ENCODE measurements at regions not wholly inside any gene's neighbourhood (a gene's known extent, or its start where the extent isn't known, plus 50 kb on each side); places are given as distances from the start of the nearest gene placed in this dataset.

DNA sequence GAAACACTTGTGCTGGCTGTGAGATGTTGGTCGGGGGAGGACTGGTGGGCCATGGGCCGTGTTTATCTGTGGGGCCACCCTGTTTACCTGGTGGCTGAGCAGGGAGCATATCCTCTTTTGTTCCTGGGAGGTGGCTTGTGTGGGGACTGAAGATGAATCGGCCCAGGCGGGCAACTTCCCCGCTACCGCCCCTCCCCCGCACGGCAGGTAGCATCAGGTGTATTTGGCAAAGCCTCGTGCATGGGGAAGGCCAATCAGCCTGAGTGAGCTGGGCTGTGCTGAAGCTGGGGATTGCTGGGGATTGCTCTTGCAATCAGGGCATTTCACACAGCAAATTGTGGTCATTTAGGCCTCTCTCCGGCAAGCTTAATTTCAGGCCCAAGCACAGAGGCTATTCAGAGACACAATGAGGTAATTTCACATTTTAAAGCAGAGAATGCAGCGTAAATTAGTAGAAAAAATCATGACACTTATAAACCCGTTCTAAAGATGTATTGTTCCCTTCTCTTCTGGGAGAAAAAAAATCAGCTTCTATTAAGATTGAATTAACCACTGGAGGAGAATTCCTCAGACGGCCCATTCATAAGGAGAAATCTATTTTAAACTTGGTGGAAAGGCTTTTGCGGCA lies 197.7 kb upstream of the POU3F1 start:
- no peak for DNase-seq

DNA sequence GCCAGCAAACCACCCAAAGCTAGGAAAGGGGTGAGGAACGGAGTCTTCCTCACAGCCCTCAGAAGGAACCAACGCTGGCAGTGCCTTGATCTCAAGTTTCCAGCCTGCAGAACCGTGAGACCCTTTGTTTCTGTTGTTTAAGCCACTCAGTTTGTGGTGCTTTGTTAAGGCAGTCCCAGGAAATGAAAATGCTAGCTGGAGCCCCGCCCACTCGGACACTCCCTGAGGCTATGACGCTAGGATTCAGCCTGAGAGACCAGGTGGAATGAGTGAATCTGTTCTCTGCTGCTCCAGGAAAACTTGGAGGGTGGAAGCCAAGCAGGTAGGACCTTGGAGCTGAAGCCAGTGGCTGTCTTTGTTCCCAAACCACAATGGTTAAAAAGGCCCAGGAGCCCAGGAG lies 196.5 kb upstream of the POU3F1 start:
- DNase-seq = no peak

DNA sequence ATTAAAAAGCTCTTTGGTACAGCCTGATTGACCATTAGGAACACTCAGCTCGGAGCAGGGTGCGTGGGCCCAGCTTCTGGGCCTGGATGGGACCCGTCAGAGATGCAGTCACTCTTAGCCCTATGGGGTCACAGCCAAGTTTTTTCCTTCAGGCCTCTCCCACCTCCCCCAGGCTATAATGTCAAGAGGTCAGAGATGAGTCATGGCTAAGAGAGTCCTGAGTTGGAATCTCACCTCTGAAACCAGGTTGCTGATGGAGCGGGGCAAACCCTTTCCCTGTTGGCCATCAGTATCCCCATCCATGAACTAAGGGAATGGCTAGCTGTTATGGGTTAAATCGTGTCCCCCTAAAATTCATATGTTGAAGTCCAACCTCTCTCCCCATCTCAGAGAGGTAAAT lies 195.9 kb upstream of the POU3F1 start:
- DNase-seq = no peak

DNA sequence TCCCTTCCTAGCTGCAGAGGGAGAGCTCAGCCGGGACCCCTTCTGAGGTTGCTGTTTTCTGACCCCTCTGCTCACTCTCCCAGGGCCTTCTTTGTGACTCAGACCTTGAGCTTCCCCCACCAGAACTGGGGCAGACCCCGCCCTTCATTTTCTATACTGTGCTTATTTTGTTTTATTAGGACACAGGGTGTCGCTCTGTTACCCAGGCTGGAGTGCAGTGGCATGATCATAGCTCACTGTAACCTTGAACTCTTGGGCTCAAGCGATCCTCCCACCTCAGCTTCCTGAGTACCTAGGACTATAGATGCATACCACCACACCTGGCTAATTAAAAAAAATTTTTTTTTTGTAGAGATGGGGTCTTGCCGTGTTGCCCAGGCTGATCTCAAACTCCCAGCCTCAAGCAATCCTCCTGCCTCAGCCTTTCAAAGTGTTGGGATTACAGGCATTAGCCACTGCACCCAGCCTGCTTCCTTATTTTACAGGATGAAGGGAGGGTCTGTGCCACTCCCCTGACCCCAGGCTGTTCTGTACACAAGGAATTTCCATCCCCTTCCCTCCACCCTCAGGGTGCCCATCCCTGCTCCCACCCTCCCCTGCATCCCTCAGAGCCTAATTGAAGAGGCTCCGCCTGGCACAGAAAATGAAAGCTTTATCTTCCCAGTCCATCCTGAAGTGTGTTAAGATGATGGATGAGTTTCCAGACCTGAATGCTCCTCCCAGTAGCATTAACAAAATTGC lies 195.2 kb upstream of the POU3F1 start:
- DNase-seq = no peak

DNA sequence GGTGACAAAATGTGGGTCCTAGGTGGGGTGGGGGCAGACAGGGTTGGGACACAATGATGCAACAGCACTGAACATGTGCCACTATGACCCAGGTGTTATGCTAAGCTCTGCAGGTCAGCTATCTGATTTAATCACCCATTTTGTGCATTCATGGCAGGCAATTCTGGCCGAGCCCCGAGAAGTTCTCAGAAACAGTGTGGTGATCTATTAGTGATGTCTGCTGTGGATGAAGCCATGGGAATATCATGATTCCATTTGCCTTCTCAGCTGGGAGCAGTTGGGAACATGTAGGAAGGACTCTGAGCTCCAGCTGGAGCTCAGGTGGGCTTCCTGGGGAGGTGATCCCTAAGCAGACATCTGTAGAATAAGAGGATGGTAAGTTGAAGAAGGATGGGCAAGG lies 194.0 kb upstream of the POU3F1 start:
- DNase-seq = no peak

DNA sequence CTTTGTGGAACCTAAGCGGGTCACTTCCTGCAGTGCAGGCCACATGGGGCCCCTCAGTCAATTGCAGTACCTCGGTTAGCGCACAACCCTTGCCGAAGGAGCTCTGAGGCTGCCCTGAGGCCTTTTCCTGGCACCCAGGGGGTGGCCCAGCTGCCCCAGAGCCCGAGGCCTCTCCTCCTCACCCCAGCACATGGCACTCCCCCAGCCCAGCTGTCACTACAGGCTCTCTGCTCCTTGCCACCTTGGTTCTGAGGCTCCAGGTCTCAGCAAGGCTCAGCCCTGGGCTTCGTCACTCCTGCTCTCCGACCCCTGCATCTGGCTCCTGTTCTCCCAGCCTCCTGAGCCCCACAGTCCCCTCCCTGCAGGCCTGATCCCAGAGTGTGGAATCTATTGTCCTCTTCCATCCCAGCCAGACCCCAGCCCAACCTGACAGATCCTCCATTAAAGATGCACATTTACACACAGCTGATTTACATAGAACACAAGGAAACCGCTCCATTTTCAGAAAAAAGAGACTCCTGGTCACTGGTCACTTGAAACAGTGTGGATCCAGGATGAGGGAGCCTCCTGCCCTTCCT lies 192.8 kb upstream of the POU3F1 start:
- DNase-seq = no peak

DNA sequence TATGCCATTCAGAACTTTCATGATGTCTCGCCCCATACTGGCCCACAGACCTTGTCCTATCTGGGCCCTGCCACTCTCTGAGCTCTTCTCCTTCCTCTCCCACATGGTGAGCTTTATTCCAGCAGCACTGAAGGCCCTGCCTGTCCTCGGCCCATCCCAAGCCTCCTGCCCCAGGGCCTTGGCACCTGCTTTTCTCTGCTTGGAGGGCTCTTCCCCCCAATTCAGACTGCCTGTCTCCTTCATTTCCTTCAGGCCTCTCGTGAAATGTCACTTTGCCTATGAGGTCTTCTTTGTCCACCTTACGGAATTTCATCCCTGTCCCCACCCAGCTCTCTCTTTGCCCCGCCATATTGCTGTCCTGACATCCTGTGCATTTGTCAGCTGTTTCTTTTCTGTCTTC lies 191.7 kb upstream of the POU3F1 start:
- no peak for DNase-seq

DNA sequence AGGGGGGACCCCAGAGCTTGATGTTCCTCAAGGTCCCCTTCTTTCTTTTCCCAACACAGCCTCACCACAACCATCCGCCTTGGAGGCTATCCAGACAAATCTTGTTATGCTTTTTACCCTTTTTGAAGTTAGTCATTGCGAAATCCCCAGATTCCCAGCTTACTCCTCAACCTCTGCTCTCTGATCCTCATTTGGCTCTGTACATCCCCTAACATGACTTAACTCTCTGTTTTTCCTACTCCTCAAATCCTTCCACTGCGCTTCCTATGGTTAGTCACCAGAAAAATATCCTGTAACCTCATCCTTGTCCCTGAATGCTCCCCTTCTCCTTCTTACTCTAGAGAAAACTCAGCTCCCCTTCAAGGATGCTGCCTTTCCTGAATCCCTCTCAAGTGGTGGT lies 189.1 kb upstream of the POU3F1 start:
- DNase-seq = no peak

DNA sequence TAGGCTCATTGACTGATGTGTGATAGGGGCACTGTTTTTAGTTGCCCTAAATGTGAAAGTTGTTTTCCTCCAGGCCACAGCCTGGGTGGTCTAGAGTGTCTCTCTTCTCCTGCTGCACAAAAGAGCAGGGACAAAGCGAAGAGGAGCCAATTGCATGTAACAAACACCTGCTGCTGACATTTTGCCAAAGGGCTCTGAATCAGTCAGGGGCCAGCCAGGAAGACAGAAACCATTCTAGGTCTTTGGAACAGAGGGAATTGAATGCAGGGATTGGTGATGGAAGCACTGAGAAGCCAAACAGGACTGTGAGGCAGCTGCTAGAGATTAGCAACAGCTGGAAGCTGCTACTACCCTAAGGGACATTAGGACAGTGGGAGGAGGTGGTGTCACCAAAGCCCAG lies 185.3 kb upstream of the POU3F1 start:
- no peak for DNase-seq

DNA sequence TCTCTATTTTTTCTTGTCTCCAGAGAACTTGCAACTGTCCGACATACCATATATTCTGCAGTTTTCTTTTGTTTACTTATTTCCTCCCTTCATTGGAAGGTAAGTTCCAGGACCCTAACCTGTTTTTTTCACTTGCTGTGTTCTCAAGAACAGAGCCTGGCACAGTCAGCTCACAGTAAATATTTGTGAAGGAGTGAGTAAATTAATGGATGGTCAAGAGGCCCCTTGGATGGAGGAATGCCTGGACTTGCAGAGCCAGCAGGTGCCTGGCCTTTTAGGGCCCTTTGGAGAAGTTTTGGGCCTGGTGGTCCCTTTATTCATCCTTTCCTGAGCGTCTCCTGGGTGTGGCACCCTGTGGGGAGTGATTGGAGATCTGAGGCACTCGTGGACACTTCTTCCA lies 182.1 kb upstream of the POU3F1 start:
- no peak for DNase-seq

DNA sequence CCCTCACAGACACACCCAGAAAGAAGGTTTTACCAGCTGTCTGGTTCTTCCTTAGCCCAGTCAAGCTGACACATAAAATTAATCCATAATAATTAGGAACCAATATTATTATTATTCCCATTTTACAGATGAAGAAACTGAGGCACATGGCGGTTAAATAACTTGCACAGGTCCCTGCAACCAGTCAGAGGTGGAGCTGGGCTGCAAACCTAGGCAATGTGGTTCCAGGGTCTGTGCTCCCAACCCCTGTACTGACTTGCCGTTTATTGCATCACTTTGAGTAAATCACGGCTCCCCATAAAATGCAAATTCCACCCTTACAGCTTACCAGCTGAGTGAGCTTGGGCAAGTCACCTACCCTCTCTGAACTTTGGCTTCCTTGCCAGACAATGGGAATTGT lies 179.2 kb upstream of the POU3F1 start:
- no peak for DNase-seq

DNA sequence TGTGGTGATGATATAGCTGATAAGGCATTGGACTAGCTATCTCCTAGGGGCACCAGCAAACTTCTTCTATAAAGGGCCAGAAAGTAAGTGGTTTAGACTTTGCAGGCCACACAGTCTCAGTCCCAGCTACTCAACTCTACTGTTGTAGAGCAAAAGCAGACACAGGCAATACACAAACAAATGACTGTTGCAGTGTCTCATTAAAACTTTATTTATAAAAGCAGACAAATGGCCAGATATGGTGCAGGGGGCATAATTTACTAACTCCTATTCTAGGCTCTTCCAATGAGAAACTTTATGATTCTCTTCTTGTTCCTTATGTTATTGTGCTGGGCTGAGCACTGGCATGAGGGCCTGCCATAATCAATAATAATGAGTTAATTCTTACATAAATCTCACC lies 176.8 kb upstream of the POU3F1 start:
- no peak for DNase-seq

DNA sequence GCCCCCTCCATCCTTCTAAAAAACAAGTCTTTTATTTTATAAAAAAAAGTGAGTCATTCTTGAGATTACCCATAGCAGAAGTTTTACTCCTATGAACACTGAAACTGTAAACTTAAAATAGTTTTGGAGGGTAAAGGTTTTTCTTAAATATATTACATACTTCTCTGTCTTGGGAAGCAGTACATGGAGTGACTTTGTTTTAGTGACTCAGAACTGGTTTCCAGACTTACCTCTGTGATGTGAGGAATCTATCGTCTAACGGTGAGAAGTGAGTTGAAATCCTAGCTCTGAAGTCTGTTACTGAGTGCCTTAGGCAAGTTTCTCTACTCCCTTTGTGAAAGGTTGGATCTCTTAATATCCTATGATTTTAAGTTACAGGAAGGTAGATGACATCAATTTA lies 176.3 kb upstream of the POU3F1 start:
- DNase-seq = no peak

DNA sequence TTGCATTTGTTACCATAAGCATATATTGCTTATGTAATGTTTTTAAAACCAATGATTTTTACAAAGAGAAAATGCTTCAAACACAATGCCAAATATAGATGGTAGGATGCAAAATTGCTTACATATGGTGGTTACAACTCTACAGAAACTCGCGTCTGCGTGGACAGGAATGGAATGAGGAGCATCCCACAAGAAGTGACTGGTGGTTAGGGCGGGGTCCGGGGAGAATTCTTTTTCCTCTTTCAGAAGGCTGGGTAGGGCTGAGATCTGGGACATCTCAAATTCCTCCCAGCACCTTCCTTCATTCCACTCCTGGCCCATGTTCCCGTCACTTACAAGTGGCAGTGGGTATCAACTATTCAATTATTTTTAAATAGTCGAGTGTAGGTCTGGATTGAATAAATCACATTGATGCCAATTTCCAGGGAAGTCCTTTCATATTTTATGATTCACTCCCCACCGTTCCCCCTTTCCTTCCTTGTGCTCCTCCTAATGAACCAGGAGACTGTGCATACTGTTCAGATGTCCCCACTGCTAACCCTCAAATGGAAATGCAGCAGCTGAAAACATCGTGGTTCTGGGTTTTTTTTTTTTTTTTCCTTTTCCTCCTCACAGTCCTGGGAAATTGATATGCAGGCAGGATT lies 174.5 kb upstream of the POU3F1 start:
- no peak for DNase-seq

DNA sequence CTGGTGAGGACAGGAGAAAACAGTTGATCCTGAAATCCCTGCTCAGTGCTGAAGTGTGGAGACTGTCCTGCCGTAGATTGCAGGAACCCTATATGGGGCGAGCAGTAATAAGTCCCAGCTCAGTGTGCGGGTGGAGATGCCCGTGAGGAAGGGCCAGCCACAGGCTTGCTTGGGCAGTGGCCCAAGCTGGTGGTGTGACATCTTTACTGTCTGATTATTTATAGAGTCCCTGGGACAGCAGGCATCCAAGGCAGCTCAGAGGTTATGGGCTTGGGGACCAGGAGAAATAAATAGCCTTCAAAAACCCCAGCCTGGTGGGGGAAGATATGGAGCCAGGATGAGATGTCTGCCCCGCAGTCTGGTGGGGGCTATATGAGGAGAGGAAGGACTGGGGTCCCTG lies 170.7 kb upstream of the POU3F1 start:
- no peak for DNase-seq

DNA sequence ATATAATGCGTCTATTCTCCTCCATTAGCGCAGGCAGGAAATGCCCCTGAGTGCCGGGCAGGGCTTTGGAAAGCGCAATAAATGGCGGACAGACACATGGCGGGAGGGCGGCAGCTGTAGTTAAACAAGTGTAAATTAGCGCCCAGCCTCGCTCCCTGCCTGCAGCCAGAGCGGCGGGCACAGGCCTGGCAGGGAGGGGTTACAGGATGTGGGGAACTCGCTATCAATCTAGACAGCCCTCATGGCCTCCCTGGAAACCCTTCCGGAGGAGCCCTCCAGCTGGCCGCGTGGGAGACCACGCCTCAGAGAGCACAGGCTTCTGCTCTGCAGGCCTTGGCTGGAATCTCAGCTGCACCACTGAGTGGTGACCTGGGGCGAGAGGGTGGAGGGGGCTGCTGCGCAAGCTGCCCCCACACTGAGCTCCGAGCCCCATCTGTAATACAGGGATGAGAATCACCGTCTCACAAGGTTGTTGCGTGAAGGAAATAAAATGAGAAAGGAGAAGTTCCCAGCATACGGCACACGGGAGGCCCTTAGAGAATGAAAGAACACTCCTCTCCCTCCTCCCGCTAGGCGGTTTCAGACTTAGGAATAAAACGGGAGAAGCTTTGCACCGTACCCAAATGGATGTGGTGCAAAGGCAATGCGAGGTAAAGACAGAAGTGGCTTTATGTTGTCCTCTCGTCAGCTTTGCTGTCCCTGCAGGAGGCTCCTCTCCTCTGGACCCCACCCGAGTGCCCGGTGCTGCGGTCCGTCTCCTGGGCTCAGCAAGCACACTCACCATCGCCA lies 167.2 kb upstream of the POU3F1 start:
- DNase-seq = no peak

DNA sequence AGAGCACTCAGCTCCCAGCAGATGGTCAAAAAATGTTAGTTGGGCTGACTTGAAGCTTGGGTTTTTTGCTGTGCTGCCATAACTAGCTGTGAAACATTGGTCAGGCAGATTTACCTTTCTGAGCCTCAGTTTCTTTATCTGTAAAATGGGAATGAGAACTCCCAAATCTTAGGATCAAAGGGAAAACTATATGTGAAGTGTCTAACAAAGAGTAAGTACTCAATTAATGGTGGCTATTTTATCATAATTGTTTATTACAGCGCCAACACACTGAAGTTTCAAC lies 164.2 kb upstream of the POU3F1 start:
- no peak for DNase-seq

DNA sequence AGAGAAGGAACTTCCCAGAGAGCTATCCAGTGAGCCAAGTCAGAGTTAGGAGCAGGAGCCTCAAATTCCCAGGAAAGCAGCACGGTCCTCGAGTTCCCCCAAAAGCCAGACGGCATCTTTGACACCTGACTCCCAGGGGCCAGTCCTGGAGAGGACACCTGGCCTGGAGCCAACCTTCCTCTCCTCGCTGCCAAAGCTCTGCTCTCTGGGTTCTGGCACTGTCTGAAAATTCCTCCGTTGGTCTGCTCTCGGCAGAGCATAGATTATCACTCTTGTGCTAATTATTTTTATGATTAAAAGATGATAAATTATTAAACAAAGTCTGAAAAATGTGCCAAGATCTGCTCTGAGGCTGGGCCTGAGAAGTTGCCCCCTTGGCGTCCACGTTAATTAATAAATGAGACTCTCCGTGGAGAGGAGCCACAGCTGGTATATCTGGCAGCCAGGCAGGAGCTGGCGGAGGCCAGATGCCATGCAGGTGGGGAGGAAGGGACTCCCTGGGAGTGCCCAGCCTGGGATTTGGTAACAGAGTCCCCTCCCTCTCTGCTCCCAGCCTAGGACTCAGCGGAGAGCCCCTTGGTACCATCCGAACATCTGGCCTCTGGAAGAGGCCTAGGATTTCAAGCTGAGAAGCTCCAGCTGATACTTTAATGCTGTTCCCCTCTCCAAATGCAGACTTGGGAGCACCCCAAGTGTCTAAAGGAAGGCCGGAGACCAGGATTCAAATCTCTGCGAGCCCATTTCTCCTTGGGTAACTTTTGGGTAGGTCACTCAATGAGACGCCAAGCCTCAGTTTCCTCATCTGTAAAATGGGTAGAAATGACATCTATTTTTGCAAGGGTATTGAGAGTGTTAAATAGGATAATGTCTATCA lies 163.7 kb upstream of the POU3F1 start:
- no peak for DNase-seq

DNA sequence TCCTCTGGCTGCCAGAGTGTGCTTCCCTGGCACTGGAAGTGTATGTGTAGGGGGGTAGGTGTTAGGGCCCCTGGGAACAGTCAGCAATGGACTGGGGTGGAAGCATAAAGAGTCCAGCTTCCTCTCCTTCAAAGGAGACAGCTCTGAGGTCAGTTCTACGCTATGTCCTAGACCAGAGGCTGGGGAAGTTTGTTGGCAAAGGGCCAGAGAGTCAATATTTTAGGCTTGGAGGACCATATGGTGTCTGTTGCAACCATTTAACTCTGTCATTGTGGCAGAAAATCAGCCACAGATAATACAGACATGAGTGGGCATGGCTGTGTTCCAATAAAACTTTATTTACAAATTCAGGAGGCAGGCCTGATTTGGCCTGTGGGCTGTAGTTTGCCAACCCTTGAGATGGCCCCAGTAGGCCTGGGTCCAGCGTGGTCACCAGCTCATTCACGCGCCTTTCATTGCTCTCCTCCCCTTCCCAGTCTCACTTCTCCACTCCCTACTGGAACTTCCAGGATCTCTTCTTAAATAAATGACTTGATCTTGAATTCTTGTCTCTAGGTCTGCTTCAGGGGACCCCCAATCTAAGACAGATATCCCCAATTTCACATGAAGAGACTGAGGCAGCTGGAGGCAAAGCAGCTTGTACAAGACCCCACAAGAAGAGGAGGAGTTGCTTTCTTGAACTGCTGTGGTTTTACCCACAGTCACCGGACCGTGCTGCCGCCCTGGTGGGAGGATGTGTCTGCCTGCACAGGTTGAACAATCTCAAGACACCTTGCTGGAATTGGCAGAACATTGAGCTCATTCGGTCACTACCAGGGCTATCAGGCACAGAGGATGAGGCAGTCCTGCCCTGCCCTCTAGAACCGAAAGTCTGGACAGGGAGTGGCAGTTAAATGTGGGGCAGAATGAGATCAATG lies 162.4 kb upstream of the POU3F1 start:
- no peak for DNase-seq

DNA sequence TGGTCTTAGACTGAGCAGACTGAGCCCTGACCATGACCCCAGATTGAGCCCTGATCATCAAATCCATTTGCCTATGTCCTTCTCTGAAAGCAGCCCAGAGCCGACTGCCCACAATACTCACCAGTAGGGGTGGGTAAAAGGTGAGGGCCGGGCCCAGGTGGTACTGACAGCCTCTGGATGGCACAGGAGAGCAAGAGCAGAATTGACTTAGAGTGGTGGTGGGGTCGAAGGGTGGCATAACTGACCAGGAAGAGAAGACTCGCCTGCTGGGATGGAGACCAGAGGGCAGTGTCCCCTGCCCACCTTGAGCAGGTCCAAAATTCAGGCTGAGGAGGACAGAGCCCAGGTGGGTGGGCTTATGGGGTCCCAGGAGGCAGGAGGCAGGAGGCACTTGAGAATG lies 161.3 kb upstream of the POU3F1 start:
- no peak for DNase-seq

DNA sequence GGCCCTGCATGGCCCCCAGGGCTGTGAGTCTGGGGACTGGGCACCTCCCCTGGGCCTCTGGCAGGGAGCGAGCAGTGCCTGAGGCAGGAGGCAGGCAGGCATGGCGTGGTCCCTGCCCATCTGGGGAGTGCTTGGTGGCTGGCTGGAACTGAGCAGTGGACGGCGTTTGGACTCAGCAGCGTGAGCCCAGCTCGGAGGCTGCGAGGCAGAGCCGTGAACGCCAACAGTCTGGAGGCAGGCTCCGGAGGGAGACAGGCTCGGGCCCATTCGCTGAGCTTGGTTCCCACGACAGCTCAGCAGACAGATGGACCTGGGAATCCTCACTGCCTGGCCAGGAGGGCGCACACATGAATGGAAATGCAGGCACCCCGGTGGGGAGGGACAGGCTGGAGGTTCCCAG lies 160.7 kb upstream of the POU3F1 start:
- no peak for DNase-seq

DNA sequence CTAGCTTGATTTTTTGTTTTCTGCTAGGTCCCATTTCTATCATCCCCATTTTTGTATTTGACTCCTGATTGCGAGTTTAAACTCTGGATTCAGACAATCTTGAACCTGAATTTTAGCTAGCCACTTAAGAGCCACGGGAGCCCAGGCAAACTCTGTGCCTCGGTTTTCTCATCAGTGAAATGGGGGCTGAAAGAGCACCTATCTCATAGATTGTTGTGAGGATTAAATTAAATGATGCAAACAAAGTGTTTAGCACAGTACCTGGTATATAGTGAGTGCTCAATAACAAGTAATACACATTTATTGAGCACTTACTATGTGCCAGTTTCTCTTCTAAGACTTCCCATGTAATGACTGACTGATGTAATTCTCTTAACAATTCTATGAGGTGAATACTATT lies 158.1 kb upstream of the POU3F1 start:
- DNase-seq = no peak
